ENCODE measurements at regions not wholly inside any gene's neighbourhood (a gene's known extent, or its start where the extent isn't known, plus 50 kb on each side); places are given as distances from the start of the nearest gene placed in this dataset.

DNA sequence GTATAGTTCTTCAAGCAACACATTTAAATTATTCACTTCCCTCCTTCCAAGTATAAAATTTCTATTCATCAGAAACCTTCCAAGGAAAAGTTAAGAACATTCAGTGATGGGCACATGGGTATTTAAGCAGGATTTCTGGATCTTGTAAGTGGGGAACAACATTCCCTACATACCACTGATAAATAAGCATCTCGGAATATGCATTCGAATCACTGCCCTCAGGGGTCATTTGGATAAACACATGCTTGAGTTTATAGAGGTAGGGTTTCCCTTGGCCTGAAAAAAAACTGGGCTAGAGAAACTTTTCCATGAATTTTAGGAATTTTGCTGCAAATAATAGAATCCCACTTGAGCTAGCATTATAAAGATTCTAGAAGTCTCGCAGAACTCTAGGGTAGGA, 143.9 kb downstream of the SOX3 start:
- no peak overlapping the region for H3K27ac Mint-ChIP-seq
- intact Hi-C loops (cut with micrococcal nuclease), result no loop called here

GRCh38 chrX:140360284-140360683, 144.6 kb downstream of the SOX3 start:
- H3K36me3 Mint-ChIP-seq, result no peaks in the 10 kb centered on the region
- TF ChIP-seq, protein P1, sequence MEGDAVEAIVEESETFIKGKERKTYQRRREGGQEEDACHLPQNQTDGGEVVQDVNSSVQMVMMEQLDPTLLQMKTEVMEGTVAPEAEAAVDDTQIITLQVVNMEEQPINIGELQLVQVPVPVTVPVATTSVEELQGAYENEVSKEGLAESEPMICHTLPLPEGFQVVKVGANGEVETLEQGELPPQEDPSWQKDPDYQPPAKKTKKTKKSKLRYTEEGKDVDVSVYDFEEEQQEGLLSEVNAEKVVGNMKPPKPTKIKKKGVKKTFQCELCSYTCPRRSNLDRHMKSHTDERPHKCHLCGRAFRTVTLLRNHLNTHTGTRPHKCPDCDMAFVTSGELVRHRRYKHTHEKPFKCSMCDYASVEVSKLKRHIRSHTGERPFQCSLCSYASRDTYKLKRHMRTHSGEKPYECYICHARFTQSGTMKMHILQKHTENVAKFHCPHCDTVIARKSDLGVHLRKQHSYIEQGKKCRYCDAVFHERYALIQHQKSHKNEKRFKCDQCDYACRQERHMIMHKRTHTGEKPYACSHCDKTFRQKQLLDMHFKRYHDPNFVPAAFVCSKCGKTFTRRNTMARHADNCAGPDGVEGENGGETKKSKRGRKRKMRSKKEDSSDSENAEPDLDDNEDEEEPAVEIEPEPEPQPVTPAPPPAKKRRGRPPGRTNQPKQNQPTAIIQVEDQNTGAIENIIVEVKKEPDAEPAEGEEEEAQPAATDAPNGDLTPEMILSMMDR (IDR thresholded peaks at IDR 0.05), result no peak
- no peak overlapping the region for H2AFZ ChIP-seq (ENCODE audit: insufficient read depth, low read depth, low read length, poor library complexity, severe bottlenecking)
- no peak overlapping the region for H3K4me2 ChIP-seq (replicated peaks; ENCODE audit: extremely low read depth, low read length, poor library complexity, severe bottlenecking)
- H3K9me3 ChIP-seq (replicated peaks in 1 of 2; ENCODE audit: control insufficient read depth in 1 of 2, insufficient read depth in 1 of 2, low read length in 2 of 2), result no peaks in the 10 kb centered on the region
- H3K9me3 Mint-ChIP-seq, result peaks cover 0 to 5% (median 0%) of the 10 kb centered on the region in 7 donors
- no peak for DNase-seq
- H3K4me1 ChIP-seq (ENCODE audit: control insufficient read depth in 1 of 2, insufficient read depth in 2 of 2, low read length in 2 of 2), result no peaks in the 10 kb centered on the region
- H3K27me3 ChIP-seq (ENCODE audit: control insufficient read depth in 2 of 2, insufficient read depth in 2 of 2, low read length in 2 of 2), result no peaks in the 10 kb centered on the region
- H4K20me1 ChIP-seq (ENCODE audit: insufficient read depth, low read length), result no peaks in the 10 kb centered on the region
- H3K9ac ChIP-seq (ENCODE audit: insufficient read depth, low read length, poor library complexity, severe bottlenecking), result no peak overlapping the region
- H3K4me3 Mint-ChIP-seq, result no peak overlapping the region
- WGBS (ENCODE audit: insufficient coverage), result no CpG with 5 or more reads among the region's 5 CpGs
- no peaks in the 10 kb centered on the region for H3K36me3 ChIP-seq (replicated peaks in 1 of 2; ENCODE audit: control insufficient read depth in 1 of 2, insufficient read depth in 2 of 2, low read length in 2 of 2)
- intact Hi-C loops (cut with micrococcal nuclease), result no loop called here
- H3K4me3 ChIP-seq (replicated peaks in 1 of 3; ENCODE audit: low read depth in 2 of 3, low read length in 3 of 3), result no peak overlapping the region
- H3K27ac ChIP-seq (ENCODE audit: low read depth in 1 of 2, low read length in 2 of 2), result no peak overlapping the region
- peaks cover 0 to 1% (median 0%) of the 10 kb centered on the region in 3 donors for H3K27me3 Mint-ChIP-seq (ENCODE audit: low read depth in 3 of 3)
- no peaks in the 10 kb centered on the region for H3K79me2 ChIP-seq (ENCODE audit: insufficient read depth, low read length)
- no peak overlapping the region for H3K27ac Mint-ChIP-seq
- no peaks in the 10 kb centered on the region for H3K4me1 Mint-ChIP-seq

More for the DNA sequence above, 143.9 kb downstream of the SOX3 start:
- H3K27me3 Mint-ChIP-seq (ENCODE audit: low read depth in 3 of 3), result peaks cover 0 to 1% (median 0%) of the 10 kb centered on the region in 3 donors
- Histone ChIP-seq H3K4me1 (ENCODE audit: control insufficient read depth in 1 of 2, insufficient read depth in 2 of 2, low read length in 2 of 2) (no peaks in the 10 kb centered on the region), H3K36me3 (replicated peaks in 1 of 2; ENCODE audit: control insufficient read depth in 1 of 2, insufficient read depth in 2 of 2, low read length in 2 of 2) (no peaks in the 10 kb centered on the region), H3K79me2 (ENCODE audit: insufficient read depth, low read length) (no peaks in the 10 kb centered on the region), H3K9ac (ENCODE audit: insufficient read depth, low read length, poor library complexity, severe bottlenecking) (no peak overlapping the region), H4K20me1 (ENCODE audit: insufficient read depth, low read length) (no peaks in the 10 kb centered on the region), H2AFZ (ENCODE audit: insufficient read depth, low read depth, low read length, poor library complexity, severe bottlenecking) (no peak overlapping the region), H3K27ac (ENCODE audit: low read depth in 1 of 2, low read length in 2 of 2) (no peak overlapping the region), H3K27me3 (ENCODE audit: control insufficient read depth in 2 of 2, insufficient read depth in 2 of 2, low read length in 2 of 2) (no peaks in the 10 kb centered on the region), H3K4me2 (replicated peaks; ENCODE audit: extremely low read depth, low read length, poor library complexity, severe bottlenecking) (no peak overlapping the region), H3K4me3 (replicated peaks in 1 of 3; ENCODE audit: low read depth in 2 of 3, low read length in 3 of 3) (no peak overlapping the region), H3K9me3 (replicated peaks in 1 of 2; ENCODE audit: control insufficient read depth in 1 of 2, insufficient read depth in 1 of 2, low read length in 2 of 2) (no peaks in the 10 kb centered on the region)
- WGBS (ENCODE audit: insufficient coverage), result no CpG with 5 or more reads among the region's 3 CpGs
- H3K9me3 Mint-ChIP-seq, result peaks cover 0 to 4% (median 0%) of the 10 kb centered on the region in 7 donors
- no peaks in the 10 kb centered on the region for H3K36me3 Mint-ChIP-seq
- no peak overlapping the region for H3K4me3 Mint-ChIP-seq
- H3K4me1 Mint-ChIP-seq, result no peaks in the 10 kb centered on the region
- no peak for DNase-seq
- TF ChIP-seq, protein P1 (IDR thresholded peaks at IDR 0.05), result no peak

Measured in CD14-positive monocyte (primary cell).